Ishikawa (cell line): ENCODE measurements at regions not wholly inside any gene's neighbourhood (a gene's known extent, or its start where the extent isn't known, plus 50 kb on each side); places are given as distances from the start of the nearest gene placed in this dataset.

ENCODE experiments used
- CEBPB ChIP-seq: IDR thresholded peaks from 2 replicates; pipeline ENCODE4 v1.6.1; 2012
- CREB1 ChIP-seq: IDR thresholded peaks from 2 replicates; pipeline ENCODE4 v1.6.1; 2012; ENCODE audit warnings: low read depth
- EGR1 ChIP-seq: IDR thresholded peaks from 2 replicates; pipeline ENCODE4 v1.6.1; 2012
- EP300 ChIP-seq: IDR thresholded peaks from 2 replicates; pipeline ENCODE4 v1.6.1; 2012; ENCODE audit warnings: borderline replicate concordance
- FOXM1 ChIP-seq: IDR thresholded peaks from 2 replicates; pipeline ENCODE4 v1.6.1; 2012; ENCODE audit warnings: low read depth, borderline replicate concordance
- MAX ChIP-seq: IDR thresholded peaks from 2 replicates; pipeline ENCODE4 v1.6.1; 2012
- NFIC ChIP-seq: IDR thresholded peaks from 2 replicates; pipeline ENCODE4 v1.6.1; 2012
- RAD21 ChIP-seq: IDR thresholded peaks from 2 replicates; pipeline ENCODE4 v1.6.1; 2012; ENCODE audit warnings: low read depth
- REST ChIP-seq: IDR thresholded peaks from 2 replicates; pipeline ENCODE4 v1.6.1; 2012; ENCODE audit warnings: low read depth, mild to moderate bottlenecking
- TAF1 ChIP-seq: IDR thresholded peaks from 2 replicates; pipeline ENCODE4 v1.6.1; 2012; ENCODE audit warnings: low read depth, mild to moderate bottlenecking
- TCF12 ChIP-seq: IDR thresholded peaks from 2 replicates; pipeline ENCODE4 v1.6.1; 2012; ENCODE audit warnings: low read depth
- TEAD4 ChIP-seq: IDR thresholded peaks from 2 replicates; pipeline ENCODE4 v1.6.1; 2012
- USF1 ChIP-seq: IDR thresholded peaks from 2 replicates; pipeline ENCODE4 v1.6.1; 2012
- YY1 ChIP-seq: IDR thresholded peaks from 2 replicates; pipeline ENCODE4 v1.6.1; 2012; ENCODE audit warnings: low read depth
- ZBTB7A ChIP-seq: IDR thresholded peaks from 2 replicates; pipeline ENCODE4 v1.6.1; 2012; ENCODE audit warnings: low read depth

DNA sequence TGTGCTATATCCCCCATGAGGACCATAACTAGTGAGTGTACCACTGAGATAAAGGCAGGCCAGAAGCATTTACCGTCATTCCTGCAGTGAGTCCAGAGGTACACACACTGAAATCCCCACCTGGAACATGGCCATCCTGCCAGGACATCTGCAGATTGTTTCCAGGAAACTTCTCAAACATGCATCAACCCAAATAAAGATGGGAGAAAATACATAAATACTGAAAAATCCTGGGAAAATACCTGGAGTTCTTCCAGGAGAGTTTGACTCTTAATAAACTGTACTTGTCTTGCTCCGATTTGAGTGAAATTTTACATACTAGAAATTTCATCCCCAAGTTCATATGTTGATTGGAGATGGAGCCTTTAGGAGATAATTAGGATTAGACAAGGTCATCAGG lies 388.1 kb upstream of the KLHL29 start:
- TF ChIP-seq TEAD4 (no peak), RAD21 (no peak), YY1 (no peak), CEBPB (no peak), EP300 (no peak), TAF1 (no peak), NFIC (no peak), USF1 (no peak), ZBTB7A (no peak), FOXM1 (no peak), MAX (no peak), CREB1 (no peak), REST (no peak), EGR1 (no peak), TCF12 (no peak)

GRCh38 chr2:22998359-22998758 lies 386.6 kb upstream of the KLHL29 start:
- no peak for TF ChIP-seq USF1
- no peak for TF ChIP-seq TAF1
- no peak for TF ChIP-seq NFIC
- TF ChIP-seq CREB1, result no peak
- no peak for TF ChIP-seq MAX
- TF ChIP-seq TCF12, result no peak
- TF ChIP-seq EP300, result no peak
- TF ChIP-seq RAD21, result no peak
- no peak for TF ChIP-seq EGR1
- no peak for TF ChIP-seq TEAD4
- TF ChIP-seq FOXM1, result no peak
- TF ChIP-seq YY1, result no peak
- no peak for TF ChIP-seq CEBPB
- no peak for TF ChIP-seq ZBTB7A

DNA sequence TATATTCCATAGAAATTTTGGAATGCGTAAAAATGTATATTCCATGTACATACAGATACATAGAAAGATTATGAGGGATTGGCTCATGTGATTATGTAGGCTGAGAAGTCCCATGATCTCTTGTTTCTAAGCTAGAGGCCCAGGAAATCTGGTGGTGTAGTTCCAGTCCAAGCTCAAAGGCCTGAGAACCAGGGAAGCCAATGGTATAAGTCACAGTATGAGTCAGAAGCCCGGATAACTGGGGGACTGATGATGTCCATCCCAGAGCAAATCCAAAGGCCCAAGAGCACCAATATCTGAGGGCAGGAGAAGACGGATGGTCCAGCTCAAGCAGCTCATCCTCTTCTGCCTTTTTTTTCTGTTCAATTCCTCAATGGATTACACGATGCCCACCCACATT lies 385.0 kb upstream of the KLHL29 start:
- TF ChIP-seq EP300, result no peak
- no peak for TF ChIP-seq TEAD4
- no peak for TF ChIP-seq YY1
- no peak for TF ChIP-seq ZBTB7A
- no peak for TF ChIP-seq CREB1
- TF ChIP-seq NFIC, result no peak
- TF ChIP-seq RAD21, result no peak
- no peak for TF ChIP-seq TCF12
- no peak for TF ChIP-seq CEBPB
- no peak for TF ChIP-seq REST
- no peak for TF ChIP-seq MAX
- TF ChIP-seq EGR1, result no peak
- no peak for TF ChIP-seq USF1
- TF ChIP-seq TAF1, result no peak

DNA sequence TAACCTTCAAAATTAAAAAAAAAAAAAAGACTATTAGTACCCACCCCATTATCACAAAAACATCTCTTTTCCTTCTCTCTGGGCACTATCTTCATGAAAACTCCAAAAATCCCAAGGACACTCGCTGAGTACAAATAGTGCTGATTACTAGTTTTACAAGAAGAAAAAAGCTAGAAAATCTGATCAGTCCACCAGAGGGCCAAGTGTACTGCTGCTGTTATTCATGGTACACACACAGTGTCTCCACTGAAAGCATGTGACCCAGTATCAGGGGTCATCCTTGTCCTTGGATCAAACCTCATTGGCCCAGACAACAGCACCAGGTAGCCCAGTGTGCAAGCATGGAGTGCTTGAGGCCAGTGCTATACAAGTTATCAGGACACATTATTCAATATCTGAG lies 382.7 kb upstream of the KLHL29 start:
- TF ChIP-seq TAF1, result no peak
- TF ChIP-seq REST, result no peak
- TF ChIP-seq YY1, result no peak
- TF ChIP-seq ZBTB7A, result no peak
- no peak for TF ChIP-seq MAX
- no peak for TF ChIP-seq EGR1
- no peak for TF ChIP-seq RAD21
- no peak for TF ChIP-seq EP300
- no peak for TF ChIP-seq TCF12
